ENCODE measurements at regions not wholly inside any gene's neighbourhood (a gene's known extent, or its start where the extent isn't known, plus 50 kb on each side); places are given as distances from the start of the nearest gene placed in this dataset.
"Not testable (repeated sequence)": the region's sequence is repeated elsewhere in the genome, so short reads cannot be mapped to it uniquely, and the experiment has no call there.

DNA sequence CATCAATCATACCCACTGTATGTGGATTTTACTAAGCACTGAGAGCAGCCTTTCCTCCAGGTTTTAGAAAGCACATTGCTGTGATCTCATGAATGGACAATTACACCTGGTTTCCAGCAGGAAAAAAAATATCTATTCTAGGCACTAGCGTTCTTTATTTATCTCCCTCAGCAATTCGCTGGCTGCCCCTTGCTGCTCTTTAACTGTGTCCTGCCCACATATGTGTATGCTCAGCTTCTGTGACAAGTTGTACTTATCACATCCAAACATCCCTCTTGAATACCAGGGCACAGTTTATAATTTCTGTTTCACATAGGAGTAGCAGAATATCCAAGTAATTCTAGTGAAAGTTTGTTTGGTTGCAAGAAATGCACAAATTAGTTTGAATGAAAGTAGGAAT is 146.8 kb downstream of the USP46 start:
- no peak for DNase-seq (ENCODE audit: low read depth)

DNA sequence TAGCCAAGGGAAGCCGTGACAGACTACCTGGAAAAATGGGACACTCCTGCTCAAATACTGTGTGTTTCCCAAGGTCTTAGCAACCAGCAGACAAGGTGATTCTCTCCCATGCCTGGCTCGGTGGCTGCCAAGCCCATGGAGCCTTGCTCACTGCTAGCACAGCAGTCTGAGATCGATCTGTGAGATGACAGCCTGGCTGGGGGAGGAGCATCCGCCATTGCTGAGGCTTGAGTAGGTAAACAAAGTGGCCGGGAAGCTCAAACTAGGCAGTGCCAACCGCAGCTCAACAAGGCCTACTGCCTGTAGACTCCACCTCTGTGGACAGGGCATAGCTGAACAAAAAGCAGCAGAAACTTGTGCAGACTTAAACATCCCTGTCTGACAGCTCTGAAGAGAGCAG is 137.0 kb downstream of the USP46 start:
- not testable (repeated sequence) for DNase-seq (ENCODE audit: low read depth)

DNA sequence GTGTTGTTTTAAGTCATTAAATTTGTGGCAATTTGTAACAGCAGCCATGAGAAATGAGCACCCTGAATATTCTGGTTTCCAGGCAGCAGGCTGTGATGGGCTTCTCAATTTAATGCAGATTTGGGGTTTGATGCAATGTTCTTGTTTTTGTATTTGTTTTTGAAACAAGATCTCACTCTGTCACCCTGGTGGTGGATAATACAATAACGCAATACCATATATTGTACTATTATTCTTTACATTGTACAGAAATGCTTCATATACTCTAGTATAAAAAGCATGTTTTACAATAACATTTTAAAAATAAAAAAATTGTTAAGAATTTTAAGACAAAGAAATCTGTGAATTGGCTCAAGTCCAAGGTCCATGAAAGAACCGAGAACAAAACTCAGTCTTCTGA is 129.1 kb downstream of the USP46 start:
- DNase-seq (ENCODE audit: low read depth): no peak

DNA sequence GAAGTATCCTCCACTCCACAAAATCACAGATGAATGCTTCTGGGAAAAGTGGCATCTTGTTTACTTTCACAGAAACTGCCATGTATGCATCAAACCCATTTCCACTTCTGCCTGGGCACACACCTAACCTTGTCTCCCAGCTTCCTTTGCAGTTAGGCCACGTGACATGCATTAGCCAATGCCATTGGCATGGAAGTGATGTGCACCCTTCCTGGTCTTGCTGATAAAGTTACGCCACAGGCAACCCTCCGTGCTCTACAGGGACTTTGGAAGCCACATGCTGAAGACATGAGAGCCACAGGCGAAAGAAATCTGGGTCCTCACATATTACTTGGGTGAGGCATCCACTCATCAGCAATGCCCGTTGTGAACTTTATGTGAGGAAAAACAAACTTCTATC is 123.3 kb downstream of the USP46 start:
- no peak for DNase-seq (ENCODE audit: low read depth)
